CD4-positive, alpha-beta T cell treated with Interleukin-6 for 4 hours (primary cell): ENCODE measurements at regions not wholly inside any gene's neighbourhood (a gene's known extent, or its start where the extent isn't known, plus 50 kb on each side); places are given as distances from the start of the nearest gene placed in this dataset.

Experiments
- DNase-seq: peaks from one replicate; pipeline ENCODE4 v3.0.0-alpha.2; 2020; ENCODE audit warnings: mixed read lengths

DNA sequence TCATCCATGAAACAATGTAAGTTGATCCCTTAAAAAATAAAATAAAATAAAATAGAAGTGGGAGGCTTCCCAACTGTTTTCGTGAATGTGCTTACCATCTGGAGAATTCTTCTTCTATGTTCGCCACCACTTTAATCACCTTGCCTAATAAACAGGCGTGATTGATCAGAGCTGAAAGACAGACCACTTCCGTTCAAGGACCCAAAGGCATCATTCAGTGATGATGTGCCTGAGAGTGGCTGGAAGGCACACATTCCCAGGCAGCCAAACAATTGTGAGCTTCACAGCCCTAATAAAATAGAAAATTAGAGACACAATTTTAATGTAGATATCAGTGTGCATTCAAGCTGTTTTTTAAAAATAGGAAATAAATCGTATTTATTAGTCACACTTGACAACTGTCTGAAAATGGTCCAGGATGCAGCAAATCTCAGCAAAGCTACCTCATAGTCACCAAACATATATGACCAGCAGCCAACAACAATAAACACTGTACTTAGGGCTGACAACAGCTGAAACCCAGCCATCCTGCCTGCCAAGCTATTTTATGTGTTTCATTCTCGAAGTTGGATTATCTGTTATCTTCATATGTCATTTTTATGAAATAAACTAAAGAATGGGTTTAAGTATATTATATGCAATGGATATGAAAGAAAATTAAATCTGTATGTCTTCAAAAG, 163.2 kb upstream of the FAM9B start:
- DNase-seq: no peak

DNA sequence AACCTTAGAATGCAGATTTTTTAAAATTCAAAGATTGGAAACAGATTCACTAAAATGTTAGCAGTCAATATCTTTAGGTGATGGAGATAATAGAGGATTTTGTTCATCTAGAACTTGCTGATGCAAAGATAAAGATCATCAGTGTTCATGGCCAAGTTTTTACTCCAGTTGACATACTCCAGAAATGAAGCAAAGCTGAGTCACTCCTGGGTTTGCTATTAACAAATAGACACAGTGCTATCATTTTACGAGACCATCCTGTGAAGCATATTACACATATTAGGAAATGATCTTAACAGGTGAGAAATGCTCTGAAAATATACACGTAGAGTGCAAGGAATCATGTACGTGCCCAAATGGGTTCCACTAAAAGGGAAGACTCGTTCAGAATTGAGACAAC, 170.6 kb upstream of the FAM9B start:
- no peak for DNase-seq

DNA sequence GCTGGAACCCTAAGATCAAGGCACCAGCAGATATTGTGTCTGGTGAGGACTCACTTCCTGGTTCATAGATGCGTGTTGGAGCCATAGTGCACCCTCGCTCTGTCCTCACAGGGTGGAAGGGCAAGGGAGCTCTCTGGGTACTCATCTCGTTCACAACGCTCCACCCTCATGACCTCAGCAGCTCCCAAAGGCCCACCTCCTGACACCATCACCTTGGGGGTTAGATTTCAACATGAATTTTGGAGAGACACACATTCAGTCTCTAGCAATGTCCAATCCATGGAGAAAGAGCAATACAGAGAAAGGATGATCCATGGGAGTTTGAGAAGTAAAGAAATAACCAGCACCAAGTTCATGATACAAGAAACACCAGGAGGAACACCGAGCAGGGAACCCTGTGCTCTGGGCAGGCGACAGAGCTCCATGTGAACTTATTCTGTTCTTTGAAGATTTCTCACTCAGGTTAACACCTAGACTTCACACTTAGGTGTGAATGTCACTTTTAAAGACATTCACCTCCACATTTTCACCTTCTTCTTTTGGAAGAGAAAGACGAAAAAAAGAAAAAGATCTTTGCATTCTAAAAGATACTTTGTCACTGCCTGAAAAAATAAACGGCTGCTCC, 171.8 kb upstream of the FAM9B start:
- no peak for DNase-seq

DNA sequence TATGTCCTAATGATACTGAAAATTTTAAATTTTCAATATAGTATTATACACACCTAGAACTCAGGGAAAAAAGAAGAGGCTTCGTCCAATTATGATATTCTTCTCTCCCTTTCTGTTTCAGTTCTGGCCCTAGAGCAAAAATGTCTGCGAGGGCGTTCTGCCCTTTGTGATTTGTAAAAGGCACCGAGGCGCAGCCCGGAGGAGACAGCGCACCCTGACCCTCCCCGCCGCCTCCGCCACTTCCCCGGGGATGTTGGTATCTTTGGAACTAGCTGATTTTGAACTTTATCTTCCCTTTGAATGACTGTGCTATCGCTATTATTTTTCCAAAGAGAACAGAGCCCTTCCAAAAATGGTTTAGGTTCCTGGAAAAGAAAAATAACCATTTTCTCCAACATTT, 173.2 kb upstream of the FAM9B start:
- DNase-seq: no peak

DNA sequence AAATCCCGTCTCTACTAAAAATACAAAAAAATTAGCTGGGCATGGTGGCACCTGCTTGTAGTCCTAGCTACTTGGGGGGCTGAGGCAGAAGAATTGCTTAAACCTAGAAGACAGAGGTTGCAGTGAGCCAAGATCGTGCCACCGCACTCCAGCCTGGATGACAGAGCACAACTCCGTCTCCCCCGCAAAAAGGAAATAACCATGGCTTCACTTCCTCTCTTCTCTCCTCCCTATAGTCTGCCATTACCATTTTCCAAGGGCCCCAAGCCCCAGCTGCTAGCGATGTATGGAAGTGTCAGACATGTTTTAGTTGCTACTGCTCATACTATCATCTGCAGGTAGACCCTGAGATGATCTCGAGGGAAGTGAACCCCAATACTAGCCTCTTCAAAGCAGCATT, 177.3 kb upstream of the FAM9B start:
- no peak for DNase-seq

DNA sequence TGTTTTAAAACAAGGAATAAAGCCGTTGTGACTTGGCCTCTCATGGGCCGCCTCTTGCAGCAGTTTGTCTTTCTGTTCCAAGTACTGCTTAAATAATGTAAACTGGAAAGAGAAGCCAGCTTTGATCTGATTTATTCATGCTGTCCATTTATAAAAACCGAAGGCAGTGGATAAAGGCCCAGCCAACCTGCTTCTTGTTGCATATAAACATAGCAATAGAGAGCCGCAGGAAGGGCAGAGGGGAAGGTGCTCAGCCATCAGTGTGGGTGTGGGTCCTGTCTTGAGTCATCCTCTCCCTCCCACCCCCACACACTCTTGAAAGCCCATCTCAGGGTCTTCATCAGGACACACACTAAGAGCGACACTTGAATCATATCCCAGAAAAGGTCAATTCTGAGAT, 187.9 kb upstream of the FAM9B start:
- no peak for DNase-seq

DNA sequence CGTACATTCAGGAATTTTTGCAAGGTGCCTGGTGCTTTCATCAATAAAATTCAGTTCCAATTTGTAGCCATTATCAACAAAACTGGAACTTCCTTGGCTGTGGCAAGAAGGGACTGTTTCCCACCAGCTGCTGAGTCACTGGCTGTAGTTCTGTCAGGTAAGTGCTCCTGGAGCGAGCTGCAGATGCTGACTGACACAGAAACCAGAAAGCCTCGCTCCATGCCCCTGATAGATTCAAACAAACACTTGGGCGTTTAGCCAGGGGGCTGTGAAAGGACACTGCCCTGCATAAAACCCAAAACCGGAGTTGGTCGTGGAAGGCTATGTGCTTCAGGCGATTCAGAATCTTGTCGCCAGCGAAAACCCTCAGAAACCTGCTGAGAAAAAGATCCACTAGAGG, 188.4 kb upstream of the FAM9B start:
- no peak for DNase-seq

DNA sequence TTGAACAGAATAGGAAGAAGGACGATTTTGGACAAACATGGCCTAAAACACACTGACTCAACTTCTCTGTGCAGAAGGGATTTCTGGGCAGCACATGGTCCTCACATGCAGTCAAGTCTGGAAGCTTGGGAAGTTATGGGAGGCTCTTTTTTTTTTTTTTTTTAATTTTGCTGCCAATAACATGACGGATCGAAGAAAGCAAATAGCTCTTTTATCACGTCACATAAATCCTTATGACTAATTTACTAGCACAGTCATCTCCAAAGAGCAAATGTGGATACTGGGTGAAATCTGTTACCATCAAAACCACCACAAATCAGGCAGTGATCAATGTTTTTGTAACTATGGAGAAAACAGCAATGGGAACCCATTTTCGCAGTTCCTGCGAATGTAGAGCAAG, 193.3 kb upstream of the FAM9B start:
- DNase-seq: no peak

DNA sequence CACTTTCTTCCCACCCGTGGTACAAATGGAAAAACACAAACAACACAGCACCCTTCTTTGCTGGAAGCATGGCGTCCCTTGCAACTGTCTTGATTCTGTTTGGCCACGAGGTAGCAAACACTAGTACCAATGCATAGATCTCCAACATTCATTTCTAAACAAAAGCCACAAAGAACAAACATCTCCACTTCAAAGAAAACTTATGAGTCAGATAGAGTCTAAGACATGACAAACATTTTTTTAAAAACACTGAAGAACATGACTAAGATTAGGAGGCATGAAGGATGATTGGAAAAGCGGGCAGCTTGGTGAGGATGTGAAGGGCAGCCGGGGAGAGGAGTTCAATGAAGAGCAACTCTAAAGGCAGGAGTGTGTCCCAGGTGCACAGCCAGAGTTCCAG, 197.6 kb upstream of the FAM9B start:
- no peak for DNase-seq

DNA sequence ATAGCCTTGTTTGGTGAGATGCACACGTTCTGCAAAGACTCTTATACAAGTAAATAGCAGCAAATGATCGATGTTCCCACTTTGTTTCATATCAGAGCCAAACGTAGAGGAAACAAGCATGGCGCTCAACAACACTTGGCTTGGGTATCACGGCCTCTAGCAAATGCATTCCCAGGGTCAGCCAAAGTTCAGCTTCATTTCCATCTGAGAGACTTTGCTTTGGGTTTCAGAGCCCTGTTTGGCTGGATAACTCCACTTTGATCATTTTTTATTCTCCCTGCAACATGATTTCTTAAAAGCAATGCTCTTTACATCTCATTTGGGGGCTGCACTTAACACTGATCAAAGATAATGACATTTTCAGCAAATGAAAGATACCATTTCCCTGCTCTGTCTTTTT, 199.2 kb upstream of the FAM9B start:
- no peak for DNase-seq

DNA sequence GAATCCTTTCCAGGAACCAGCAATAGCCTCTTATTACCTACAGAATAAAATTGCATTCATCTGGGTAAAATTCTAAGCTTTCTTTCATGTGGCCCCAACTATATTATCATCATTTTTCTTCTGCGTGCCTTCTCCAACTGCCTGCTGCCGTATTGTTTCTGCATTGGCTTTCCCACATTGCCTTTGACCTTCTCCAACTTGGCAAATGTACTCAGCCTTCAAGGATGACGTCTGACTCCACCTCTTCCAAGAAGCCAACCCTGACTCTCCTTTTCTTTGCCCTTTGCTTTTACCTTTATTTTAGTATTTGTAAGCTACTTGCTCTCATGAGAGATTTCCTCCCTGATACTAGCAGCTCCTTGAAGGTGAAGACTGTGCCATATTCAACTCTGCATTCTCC, 200.4 kb upstream of the FAM9B start:
- no peak for DNase-seq

DNA sequence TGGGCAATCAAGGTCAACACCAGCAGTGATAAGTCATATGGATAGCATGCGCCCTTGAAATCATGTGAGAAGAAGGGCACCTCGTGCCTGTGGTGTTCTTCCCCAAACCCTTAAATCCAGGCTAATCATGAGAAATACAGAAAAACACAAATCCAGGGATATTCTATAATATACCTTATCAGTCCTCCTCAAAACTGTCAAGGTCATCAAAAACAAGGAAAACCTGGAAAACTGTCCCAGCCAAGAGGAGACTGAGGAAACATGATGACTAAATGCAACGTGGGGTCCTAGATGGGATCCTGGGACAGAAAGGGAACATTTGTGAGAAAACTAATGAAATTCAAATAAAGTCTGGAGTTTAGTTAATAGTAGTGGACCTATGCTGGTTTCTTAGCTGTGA, 201.8 kb upstream of the FAM9B start:
- no peak for DNase-seq

DNA sequence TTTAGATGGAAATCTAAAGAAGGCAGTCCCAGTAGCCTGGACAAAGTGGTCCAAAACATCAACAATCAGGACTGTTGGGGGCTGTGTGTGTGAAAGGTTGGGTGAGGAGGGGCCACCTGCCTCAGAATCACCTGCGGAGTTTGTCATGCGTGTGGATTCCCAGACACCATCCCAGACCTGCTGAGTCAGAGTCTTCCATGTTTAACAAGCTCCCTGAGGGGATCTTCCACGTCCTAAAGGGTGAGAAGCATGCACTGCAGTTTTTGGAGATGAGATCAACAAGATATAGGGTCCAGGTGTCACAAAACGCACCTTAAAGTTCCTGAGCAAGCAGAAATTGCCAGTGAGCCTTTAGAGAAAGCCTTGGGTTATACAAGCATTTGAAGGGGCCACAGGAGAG, 207.0 kb upstream of the FAM9B start:
- no peak for DNase-seq

DNA sequence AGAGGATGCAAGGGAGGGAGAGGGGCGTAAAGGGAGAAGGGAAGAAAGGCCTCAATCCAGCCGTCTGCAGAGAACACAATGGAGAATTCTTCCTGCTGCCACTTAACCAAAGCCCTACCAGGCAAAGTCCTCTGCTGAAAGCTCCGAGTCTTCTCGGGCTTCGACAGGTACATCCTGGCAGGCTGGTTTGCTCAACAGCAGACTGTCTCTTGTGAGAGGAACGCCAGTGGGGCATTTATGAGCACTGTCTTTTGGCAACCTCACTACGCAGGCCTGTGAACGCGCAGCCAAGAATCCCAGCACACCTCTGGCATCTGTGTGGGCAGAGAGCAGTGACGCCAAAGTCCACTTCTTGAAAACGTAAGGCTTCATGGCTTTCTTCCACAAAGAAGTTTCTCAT, 207.5 kb upstream of the FAM9B start:
- no peak for DNase-seq

DNA sequence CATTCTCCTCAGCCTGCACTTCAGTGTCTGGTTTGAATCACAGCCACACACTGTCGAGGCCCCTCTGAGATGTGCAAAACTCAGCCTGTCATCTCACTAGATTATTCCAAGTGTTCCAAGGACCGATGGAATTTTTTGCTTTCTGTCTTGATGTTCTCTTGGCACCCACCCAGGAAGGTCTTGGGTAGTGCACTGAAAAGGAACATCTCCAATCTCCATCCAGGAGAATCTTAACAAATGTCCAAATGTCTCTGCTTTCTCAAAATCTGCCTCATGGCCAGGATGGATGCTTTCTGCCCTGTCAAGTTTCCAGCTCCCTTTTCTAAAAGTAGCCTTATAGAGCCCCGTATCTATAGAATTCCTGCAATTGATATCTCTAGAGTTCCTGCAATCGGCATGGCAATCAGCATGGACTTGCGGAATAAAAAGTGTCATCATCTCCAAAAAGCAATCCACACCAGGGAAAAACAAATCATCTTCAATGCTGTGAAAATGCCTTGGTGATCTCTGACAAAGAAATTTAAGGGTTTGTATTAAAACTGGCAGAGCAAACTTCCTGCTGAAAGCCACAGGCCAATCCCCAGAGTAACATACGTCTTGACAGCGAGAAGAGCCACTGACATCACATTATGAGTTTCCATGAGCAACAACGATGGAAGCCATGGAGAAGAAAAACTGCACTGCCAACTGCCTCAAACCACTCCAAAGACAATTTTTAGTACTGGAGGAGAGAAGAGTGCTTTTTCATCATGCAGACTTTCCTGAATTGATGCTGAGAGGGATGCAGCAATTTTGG, 215.3 kb upstream of the FAM9B start:
- no peak for DNase-seq

DNA sequence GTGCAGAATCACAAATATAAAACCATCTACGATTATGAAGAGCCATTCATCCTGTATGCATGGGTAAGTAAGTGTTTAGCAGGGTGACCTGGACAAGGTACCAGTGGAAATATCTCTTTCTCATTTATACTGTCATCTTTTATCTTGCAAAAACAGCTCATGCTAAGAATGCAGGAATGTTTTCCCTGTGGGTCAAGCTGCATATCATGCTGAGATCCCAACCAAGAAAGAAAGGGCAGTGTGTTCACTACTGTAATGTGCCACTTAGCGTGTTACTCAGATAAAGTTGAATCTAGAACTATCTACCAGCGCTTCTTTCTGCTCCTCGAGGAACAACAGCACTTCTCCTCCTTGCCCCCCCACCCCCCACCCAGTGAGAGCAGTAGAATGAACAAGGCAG, 212.7 kb upstream of the TBL1X start:
- no peak for DNase-seq

DNA sequence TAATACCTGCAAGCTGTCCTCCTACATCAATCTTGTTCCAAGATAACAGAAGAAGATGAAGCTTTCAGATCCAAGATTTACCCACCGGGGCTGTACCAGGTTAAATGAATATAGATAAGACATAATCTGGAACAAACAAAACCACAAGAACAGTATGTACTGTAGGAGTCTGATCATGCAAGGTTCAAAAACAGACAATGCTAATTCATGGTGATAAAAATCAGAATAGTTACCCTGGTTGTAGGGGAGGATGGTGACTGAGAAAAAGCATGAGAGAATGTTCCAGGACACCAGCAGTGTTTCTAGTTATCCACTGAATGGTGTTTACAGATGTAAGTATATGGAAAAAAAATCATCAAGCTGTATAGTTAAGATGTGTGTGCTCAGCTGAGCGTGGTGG, 211.6 kb upstream of the TBL1X start:
- no peak for DNase-seq

DNA sequence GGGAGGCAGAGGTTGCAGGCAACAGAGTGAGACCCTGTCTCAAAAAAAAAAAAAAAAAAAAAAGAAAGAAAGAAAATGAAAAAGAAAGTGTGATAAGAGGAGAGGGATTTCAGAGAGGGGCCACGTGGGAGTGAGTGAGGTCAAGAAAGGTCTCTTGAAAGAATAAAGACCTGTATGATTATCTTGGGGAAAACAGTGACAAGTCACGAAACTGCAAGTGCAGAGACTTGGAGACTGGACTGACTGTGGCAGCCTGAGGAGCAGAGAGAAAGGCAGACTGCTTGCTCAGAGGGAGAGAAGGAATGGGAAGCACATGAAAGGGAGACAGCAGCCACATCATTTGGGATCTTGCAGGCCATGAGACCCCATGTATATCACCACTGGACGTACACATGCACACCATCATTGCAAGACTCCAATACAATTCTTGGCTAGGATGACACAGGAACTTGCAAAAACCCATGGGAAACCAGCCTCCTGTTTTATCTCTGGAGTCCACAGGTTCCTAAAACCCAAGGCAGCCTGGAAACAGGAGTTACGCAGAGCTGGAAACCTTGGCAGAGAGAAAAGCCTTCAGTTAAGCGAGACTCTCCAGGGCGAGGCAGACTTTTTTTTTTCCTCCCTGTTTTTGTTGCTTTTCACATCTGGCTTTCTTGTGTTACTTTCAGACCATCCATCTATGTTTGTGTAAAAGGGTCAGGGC, 207.0 kb upstream of the TBL1X start:
- DNase-seq: no peak

DNA sequence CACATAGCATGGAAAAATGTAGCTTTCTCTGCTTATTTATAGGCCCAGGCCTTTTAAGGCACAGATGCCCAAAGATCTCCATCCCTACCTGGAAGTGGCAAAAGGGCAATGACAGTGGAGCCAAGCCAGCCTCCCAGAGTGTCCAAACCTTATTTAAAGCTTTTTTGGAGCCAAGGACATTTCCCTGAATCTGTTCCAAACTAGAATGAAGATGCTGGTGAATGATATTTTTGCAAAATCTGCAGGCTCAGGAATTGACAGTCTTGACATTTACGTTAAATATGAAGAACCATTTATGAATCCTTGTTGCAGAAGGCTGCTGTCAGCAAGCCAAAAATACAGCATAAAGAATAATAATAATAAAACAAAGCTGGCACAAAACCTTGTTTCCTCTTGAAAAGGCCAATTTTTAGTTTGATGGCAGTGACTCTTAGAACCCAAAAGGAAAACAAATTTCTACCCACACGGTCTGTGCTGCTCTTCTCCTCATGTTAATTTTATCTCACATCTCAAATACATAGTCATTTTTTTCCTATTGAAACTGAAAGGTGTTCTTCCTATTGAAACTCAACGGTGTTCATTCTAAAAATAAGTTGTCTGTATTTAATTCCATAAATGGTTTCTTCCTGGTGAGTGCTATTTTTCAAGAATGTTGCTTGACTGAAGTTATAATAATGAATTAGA, 206.3 kb upstream of the TBL1X start:
- no peak for DNase-seq

DNA sequence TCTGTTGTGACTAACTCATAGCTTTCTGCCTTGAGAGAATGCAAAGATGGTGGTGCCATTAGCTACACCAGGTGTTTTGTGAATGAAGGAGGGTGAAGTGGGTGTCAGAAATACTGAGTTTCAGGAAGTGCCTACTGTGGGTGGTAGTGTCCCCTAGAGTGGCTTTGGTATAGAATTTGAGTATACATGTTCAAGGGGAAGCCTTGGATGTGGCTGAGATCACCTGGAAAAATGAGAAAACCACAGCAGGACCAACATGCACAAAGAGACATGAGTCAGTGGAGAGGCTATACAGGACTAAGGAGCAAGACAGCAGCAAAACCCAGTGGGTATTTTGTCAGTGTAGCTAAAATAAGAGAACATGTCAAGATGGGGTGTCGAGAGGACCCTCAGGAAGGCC, 204.3 kb upstream of the TBL1X start:
- DNase-seq: no peak

DNA sequence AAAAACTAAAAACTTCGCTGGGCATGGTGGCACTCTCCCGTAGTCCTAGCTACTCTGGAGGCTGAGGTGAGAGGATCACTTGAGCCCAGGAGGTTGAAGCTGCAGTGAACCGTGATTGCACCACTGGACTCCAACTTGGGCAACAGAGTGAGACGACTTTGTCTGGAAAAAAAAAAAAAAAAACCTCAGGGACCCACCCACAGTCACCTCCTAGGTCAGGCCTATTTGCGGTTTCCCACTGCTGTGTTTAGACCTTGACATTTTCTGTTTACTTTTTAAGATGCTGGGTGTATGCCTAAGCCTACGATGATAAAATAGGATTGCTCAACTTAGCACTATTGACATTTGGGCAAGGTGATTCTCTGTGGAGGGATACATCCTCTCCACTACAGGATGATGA, 197.4 kb upstream of the TBL1X start:
- DNase-seq: no peak

DNA sequence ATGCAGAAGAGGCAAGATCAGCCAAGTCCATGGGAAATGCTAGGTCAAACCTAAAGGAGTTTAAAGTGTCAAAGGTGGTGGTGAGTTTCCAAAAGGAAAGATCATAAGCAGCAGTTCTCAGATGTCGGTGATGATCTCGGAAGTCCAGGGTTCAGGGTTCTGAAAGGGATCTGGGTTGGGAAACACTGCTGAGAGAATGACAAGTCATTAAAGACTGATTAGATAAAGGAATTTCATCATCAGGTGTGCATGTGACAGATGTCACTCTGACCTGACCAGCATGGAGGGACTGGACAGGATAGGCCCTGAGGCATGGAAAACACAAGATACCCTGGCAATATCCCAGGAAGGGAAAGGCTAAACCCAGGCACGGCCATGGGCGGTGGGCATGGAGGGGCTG, 195.7 kb upstream of the TBL1X start:
- DNase-seq: no peak
